ENCODE measurements at regions not wholly inside any gene's neighbourhood (a gene's known extent, or its start where the extent isn't known, plus 50 kb on each side); places are given as distances from the start of the nearest gene placed in this dataset.
"Not testable (repeated sequence)": the region's sequence is repeated elsewhere in the genome, so short reads cannot be mapped to it uniquely, and the experiment has no call there.

GRCh38 chr7:152594801-152595200 is 81.1 kb downstream of the XRCC2 start:
- DNase-seq: no peak
- no peak for ATAC-seq
- H3K27me3 ChIP-seq: no peaks in the 10 kb centered on the region
- intact Hi-C loops (cut with DNase I): no loop called here
- no peak overlapping the region for H3K27ac ChIP-seq
- no peak for TF ChIP-seq CTCF (IDR thresholded peaks at IDR 0.05)
- no peak for TF ChIP-seq POLR2A (IDR thresholded peaks at IDR 0.05)
- no peaks in the 10 kb centered on the region for H3K9me3 ChIP-seq
- H3K36me3 ChIP-seq (replicated peaks in 1 of 2; ENCODE audit: insufficient read depth in 1 of 2, low read depth in 2 of 2): no peaks in the 10 kb centered on the region
- no peaks in the 10 kb centered on the region for H3K4me1 ChIP-seq
- H3K4me3 ChIP-seq: no peak overlapping the region
- WGBS, 2 donors: 83 to 92% methylated on average over 9 of the region's 9 CpGs

- DNase-seq (no peak), ATAC-seq (no peak)
- no peak overlapping the region for H3K27ac ChIP-seq
- no peak overlapping the region for H3K4me3 ChIP-seq
- H3K27me3 ChIP-seq: no peaks in the 10 kb centered on the region
- no peaks in the 10 kb centered on the region for H3K36me3 ChIP-seq (replicated peaks in 1 of 2; ENCODE audit: insufficient read depth in 1 of 2, low read depth in 2 of 2)
- H3K4me1 ChIP-seq: no peaks in the 10 kb centered on the region
- 69 to 70% methylated on average over 4 of the region's 4 CpGs for WGBS, 2 donors
- intact Hi-C loops (cut with DNase I): no loop called here
- TF ChIP-seq POLR2A (IDR thresholded peaks at IDR 0.05): no peak
- TF ChIP-seq CTCF (IDR thresholded peaks at IDR 0.05): no peak
- H3K9me3 ChIP-seq: no peaks in the 10 kb centered on the region
Measured at GRCh38 chr7:152591976-152592375, 84.0 kb downstream of the XRCC2 start.

GRCh38 chr7:152590481-152590880 is 85.5 kb downstream of the XRCC2 start:
- Histone ChIP-seq H3K4me3 (no peak overlapping the region), H3K27me3 (no peaks in the 10 kb centered on the region), H3K27ac (no peak overlapping the region), H3K36me3 (replicated peaks in 1 of 2; ENCODE audit: insufficient read depth in 1 of 2, low read depth in 2 of 2) (no peaks in the 10 kb centered on the region), H3K4me1 (no peaks in the 10 kb centered on the region), H3K9me3 (no peaks in the 10 kb centered on the region)
- WGBS, 2 donors: 83 to 85% methylated on average over 6 of the region's 6 CpGs
- ATAC-seq (no peak), DNase-seq (no peak)
- intact Hi-C loops (cut with DNase I): no loop called here
- TF ChIP-seq CTCF (IDR thresholded peaks at IDR 0.05) (no peak), POLR2A (IDR thresholded peaks at IDR 0.05) (no peak)

GRCh38 chr7:152589821-152590220 is 86.1 kb downstream of the XRCC2 start:
- H3K4me1 ChIP-seq; H3K9me3 ChIP-seq; H3K27me3 ChIP-seq; H3K27ac ChIP-seq; DNase-seq; H3K36me3 ChIP-seq (replicated peaks in 1 of 2; ENCODE audit: insufficient read depth in 1 of 2, low read depth in 2 of 2); intact Hi-C loops (cut with DNase I); ATAC-seq; H3K4me3 ChIP-seq: not testable (repeated sequence)
- WGBS, 2 donors: 70 to 77% methylated on average over 9 of the region's 9 CpGs

GRCh38 chr7:152588350-152588749 is 87.6 kb downstream of the XRCC2 start:
- intact Hi-C loops (cut with DNase I): no loop called here
- WGBS, 2 donors: 45 to 48% methylated on average over 5 of the region's 5 CpGs
- Histone ChIP-seq H3K36me3 (replicated peaks in 1 of 2; ENCODE audit: insufficient read depth in 1 of 2, low read depth in 2 of 2) (no peaks in the 10 kb centered on the region), H3K27ac (peak overlapping the region; percentile 39 to 75 (median 51)), H3K4me3 (no peak overlapping the region), H3K4me1 (no peaks in the 10 kb centered on the region), H3K9me3 (no peaks in the 10 kb centered on the region), H3K27me3 (no peaks in the 10 kb centered on the region)
- no peak for TF ChIP-seq POLR2A (IDR thresholded peaks at IDR 0.05)
- TF ChIP-seq CTCF (IDR thresholded peaks at IDR 0.05): no peak
- peak; percentile 30 to 48 (median 40) for DNase-seq
- ATAC-seq: peak; percentile 97

Measured in body of pancreas (tissue), 4 donors.